ENCODE measurements at regions not wholly inside any gene's neighbourhood (a gene's known extent, or its start where the extent isn't known, plus 50 kb on each side); places are given as distances from the start of the nearest gene placed in this dataset.

DNA sequence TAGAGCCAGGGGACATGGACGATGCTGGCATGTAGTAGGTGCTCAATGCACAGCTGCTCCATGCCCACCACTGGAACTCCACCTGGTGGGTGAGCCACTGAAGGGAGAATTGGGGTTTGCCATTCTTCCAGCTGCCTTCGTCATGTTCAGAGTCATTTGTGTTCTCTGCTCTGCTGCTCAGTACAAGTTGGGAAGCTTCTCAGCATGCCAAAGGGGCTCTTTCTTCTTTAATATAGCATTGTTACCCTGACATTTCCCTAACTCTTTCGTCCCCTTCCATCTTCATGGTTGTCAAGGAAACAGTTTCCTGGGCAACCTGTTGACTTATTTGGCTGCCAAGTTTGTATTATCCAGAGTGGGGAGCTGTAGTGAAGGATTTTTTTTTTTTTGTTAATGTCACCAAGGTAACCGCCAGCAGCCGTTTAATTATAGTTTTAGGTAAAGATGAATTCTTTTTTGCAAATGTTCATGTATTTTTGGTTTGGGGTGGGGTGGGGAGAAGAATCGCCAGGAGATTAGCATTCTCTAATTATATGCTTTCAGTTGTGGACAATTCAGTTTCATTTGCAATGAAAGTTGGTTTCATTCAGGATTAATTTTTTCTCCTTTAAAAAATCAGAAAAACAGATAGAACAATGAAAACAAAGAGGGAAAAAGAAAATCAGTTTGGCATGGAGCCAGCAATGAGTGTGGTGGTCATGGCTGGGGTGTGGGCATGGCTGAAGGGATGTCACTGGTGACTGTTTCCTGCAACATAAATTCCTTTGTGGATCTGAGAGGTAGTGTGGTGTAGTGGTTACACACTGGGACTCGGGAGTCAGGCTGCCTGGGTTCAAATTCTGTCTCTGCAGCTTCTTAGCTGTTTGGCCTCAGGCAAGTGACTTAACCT, 73.0 kb upstream of the KCNG1 start:
- Histone ChIP-seq H3K27me3 (ENCODE audit: control insufficient read depth in 1 of 2, insufficient read depth in 2 of 2, low read length in 2 of 2) (peaks cover 21 to 26% of the 10 kb centered on the region in 2 experiments), H3K36me3 (ENCODE audit: insufficient read depth, low read length) (no peaks in the 10 kb centered on the region), H3K27ac (ENCODE audit: low read depth in 1 of 2, low read length in 2 of 2) (no peak overlapping the region), H3K9me3 (ENCODE audit: control insufficient read depth in 1 of 2, insufficient read depth in 1 of 2, low read length in 2 of 2) (peaks cover 0 to 3% of the 10 kb centered on the region in 2 experiments), H3K4me1 (ENCODE audit: insufficient read depth, low read length) (peaks cover 2% of the 10 kb centered on the region), H3K4me3 (ENCODE audit: low read length) (no peak overlapping the region)
- DNase-seq (no peak), ATAC-seq (ENCODE audit: poor library complexity) (no peak)
- H3K4me1 Mint-ChIP-seq (ENCODE audit: low read depth), result no peaks in the 10 kb centered on the region
- CTCF ChIA-PET, result no interaction called here
- peaks cover 52% of the 10 kb centered on the region for H3K27me3 Mint-ChIP-seq
- H3K36me3 Mint-ChIP-seq (ENCODE audit: low read depth), result no peaks in the 10 kb centered on the region
- TF ChIP-seq, protein P1, sequence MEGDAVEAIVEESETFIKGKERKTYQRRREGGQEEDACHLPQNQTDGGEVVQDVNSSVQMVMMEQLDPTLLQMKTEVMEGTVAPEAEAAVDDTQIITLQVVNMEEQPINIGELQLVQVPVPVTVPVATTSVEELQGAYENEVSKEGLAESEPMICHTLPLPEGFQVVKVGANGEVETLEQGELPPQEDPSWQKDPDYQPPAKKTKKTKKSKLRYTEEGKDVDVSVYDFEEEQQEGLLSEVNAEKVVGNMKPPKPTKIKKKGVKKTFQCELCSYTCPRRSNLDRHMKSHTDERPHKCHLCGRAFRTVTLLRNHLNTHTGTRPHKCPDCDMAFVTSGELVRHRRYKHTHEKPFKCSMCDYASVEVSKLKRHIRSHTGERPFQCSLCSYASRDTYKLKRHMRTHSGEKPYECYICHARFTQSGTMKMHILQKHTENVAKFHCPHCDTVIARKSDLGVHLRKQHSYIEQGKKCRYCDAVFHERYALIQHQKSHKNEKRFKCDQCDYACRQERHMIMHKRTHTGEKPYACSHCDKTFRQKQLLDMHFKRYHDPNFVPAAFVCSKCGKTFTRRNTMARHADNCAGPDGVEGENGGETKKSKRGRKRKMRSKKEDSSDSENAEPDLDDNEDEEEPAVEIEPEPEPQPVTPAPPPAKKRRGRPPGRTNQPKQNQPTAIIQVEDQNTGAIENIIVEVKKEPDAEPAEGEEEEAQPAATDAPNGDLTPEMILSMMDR (IDR thresholded peaks at IDR 0.05), result no peak
- intact Hi-C loops (cut with DNase I, micrococcal nuclease), result no loop called here
- H3K9me3 Mint-ChIP-seq, result no peaks in the 10 kb centered on the region
- no peak overlapping the region for H3K4me3 Mint-ChIP-seq
- no peak overlapping the region for H3K27ac Mint-ChIP-seq
- POLR2A ChIA-PET, result no interaction called here

DNA sequence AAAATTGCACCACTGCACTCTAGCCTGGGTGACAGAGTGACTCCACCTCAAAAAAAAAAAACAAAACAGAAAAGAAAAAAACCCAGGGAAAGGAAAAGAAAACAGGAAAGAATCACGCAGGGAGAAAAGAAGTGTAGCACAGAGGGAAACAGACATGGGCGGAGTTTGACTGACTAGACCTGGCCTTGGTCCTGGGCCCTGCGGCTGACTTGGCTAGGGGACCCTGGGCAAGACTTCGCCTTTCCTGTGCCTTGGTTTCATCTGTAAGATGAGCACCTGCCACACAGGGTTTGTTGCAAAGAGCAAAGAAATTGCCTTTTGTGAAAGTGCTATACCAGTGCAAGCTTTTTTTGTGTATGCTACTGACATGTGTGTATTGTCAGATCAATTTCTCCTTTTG, 71.3 kb upstream of the KCNG1 start:
- no peaks in the 10 kb centered on the region for H3K36me3 ChIP-seq (ENCODE audit: insufficient read depth, low read length)
- intact Hi-C loops (cut with DNase I, micrococcal nuclease), result no loop called here
- Mint-ChIP-seq H3K9me3 (no peaks in the 10 kb centered on the region), H3K4me3 (no peak overlapping the region), H3K27ac (no peak overlapping the region), H3K27me3 (peaks cover 63% of the 10 kb centered on the region), H3K4me1 (ENCODE audit: low read depth) (no peaks in the 10 kb centered on the region), H3K36me3 (ENCODE audit: low read depth) (no peaks in the 10 kb centered on the region)
- POLR2A ChIA-PET, result no interaction called here
- H3K4me3 ChIP-seq (ENCODE audit: low read length), result no peak overlapping the region
- H3K4me1 ChIP-seq (ENCODE audit: insufficient read depth, low read length), result peaks cover 2% of the 10 kb centered on the region
- peaks cover 32 to 37% of the 10 kb centered on the region in 2 experiments for H3K27me3 ChIP-seq (ENCODE audit: control insufficient read depth in 1 of 2, insufficient read depth in 2 of 2, low read length in 2 of 2)
- ATAC-seq (ENCODE audit: poor library complexity) (no peak), DNase-seq (no peak)
- H3K9me3 ChIP-seq (ENCODE audit: control insufficient read depth in 1 of 2, insufficient read depth in 1 of 2, low read length in 2 of 2), result peaks cover 0 to 3% of the 10 kb centered on the region in 2 experiments
- CTCF ChIA-PET, result no interaction called here
- no peak overlapping the region for H3K27ac ChIP-seq (ENCODE audit: low read depth in 1 of 2, low read length in 2 of 2)
- TF ChIP-seq, protein P1 (IDR thresholded peaks at IDR 0.05), result no peak

GRCh38 chr20:51093240-51093763, 70.4 kb upstream of the KCNG1 start:
- POLR2A ChIA-PET, result no interaction called here
- DNase-seq (no peak), ATAC-seq (ENCODE audit: poor library complexity) (no peak)
- Histone ChIP-seq H3K36me3 (ENCODE audit: insufficient read depth, low read length) (no peaks in the 10 kb centered on the region), H3K27me3 (ENCODE audit: control insufficient read depth in 1 of 2, insufficient read depth in 2 of 2, low read length in 2 of 2) (peaks cover 32 to 46% of the 10 kb centered on the region in 2 experiments), H3K4me3 (ENCODE audit: low read length) (no peak overlapping the region), H3K9me3 (ENCODE audit: control insufficient read depth in 1 of 2, insufficient read depth in 1 of 2, low read length in 2 of 2) (peaks cover 0 to 3% of the 10 kb centered on the region in 2 experiments), H3K27ac (ENCODE audit: low read depth in 1 of 2, low read length in 2 of 2) (no peak overlapping the region), H3K4me1 (ENCODE audit: insufficient read depth, low read length) (peaks cover 2% of the 10 kb centered on the region)
- no peak overlapping the region for H3K4me3 Mint-ChIP-seq
- H3K27ac Mint-ChIP-seq, result no peak overlapping the region
- TF ChIP-seq, protein P1 (IDR thresholded peaks at IDR 0.05), result no peak
- CTCF ChIA-PET, result no interaction called here
- H3K9me3 Mint-ChIP-seq, result no peaks in the 10 kb centered on the region
- H3K36me3 Mint-ChIP-seq (ENCODE audit: low read depth), result no peaks in the 10 kb centered on the region
- intact Hi-C loops (cut with DNase I, micrococcal nuclease), result no loop called here
- H3K4me1 Mint-ChIP-seq (ENCODE audit: low read depth), result no peaks in the 10 kb centered on the region
- peaks cover 63% of the 10 kb centered on the region for H3K27me3 Mint-ChIP-seq
